HG03457 (cell line): ENCODE measurements at regions not wholly inside any gene's neighbourhood (a gene's known extent, or its start where the extent isn't known, plus 50 kb on each side); places are given as distances from the start of the nearest gene placed in this dataset.

Experiments
- ATAC-seq: cut with Tn5 transposase; IDR thresholded peaks from one replicate; pipeline ENCODE4 v1.9.1; 2021; ENCODE audit warnings: moderate number of reproducible peaks; ENCODE audit not compliant: unreplicated experiment

DNA sequence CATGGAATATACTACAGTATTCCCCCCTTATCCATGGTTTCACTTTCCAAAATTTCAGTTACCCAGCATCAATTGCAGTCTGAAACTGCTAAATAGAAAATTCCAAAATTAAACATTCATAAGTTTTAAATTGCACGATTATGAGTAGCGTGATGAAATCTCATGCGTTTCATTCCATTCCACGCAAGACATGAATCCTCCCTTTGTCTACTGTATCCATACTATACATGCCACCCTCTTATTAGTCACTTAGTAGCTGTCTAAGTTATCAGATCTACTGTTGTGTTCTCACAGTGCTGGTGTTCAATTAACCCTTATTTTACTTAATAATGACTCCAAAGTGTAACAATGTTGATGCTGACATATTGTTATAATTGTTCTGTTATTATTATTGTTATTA lies 261.2 kb upstream of the NDST4 start:
- ATAC-seq = no peak

- ATAC-seq = no peak
Observed at GRCh38 chr4:115370490-115370889, 257.1 kb upstream of the NDST4 start.

GRCh38 chr4:115370012-115370411 lies 256.6 kb upstream of the NDST4 start:
- ATAC-seq = no peak

GRCh38 chr4:115366390-115366789 lies 253.0 kb upstream of the NDST4 start:
- ATAC-seq = no peak

GRCh38 chr4:115365185-115365584 lies 251.8 kb upstream of the NDST4 start:
- ATAC-seq = no peak

GRCh38 chr4:115361781-115362180 lies 248.4 kb upstream of the NDST4 start:
- no peak for ATAC-seq

DNA sequence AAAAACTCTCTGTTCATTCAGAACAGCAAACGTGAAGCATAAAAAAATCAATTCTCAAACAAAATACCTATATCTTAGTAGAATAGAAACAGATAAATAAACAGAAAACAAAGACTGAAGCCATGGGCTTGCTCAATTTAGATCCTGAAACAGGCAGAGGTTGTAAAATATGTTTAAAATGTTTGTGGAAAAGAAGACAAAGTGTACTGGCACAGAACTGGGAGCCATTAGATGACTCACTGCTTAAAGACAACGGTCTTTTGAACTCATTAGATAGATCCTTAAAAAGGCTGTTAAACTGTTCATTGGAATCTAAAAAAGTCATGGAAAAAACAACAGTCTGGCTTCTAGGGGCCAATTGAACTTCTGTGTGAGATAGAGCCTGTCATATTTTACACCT lies 247.0 kb upstream of the NDST4 start:
- no peak for ATAC-seq

GRCh38 chr4:115357776-115358175 lies 244.4 kb upstream of the NDST4 start:
- no peak for ATAC-seq

- ATAC-seq = no peak
Observed at GRCh38 chr4:115356176-115356575, 242.8 kb upstream of the NDST4 start.

DNA sequence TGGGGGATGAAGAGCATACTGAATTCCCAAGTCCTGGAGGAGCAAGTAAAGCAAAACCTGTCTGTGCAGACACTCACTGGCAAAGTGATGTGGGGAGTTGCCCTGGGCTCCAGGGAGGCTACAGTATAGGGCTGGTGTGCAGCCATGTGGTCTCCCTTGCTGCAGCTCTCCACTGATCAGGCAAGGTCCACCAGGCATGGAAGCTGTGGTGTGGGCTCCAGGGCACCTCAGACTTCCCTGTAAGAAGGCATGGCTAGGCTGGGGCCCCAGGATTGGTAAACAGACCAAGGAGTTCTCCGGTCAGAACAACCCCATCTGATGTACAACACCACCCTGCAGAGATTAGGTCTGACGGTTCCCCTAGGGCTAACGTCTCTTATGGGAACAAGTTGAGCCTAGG lies 241.9 kb upstream of the NDST4 start:
- no peak for ATAC-seq

- no peak for ATAC-seq
Observed at GRCh38 chr4:115353370-115353769, 239.9 kb upstream of the NDST4 start.

DNA sequence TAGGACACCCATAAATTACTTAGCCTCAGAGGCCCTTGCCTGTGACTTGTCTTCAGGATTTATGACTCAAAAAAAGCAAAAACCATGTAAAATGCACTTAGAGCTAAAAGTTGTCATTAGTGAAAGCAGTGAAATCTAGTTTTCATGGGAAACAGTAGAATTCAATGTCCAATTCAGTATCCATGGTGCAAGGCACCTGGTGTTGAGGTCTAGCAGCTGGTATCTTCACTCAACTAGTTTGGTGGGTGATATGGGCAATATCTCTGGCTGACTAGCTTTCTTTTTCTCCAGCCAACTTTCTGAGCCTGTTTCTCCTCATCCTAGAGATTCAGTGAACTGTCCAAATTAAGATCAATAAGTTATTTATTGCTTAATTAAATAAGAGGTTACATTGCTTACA lies 229.8 kb upstream of the NDST4 start:
- ATAC-seq = no peak

DNA sequence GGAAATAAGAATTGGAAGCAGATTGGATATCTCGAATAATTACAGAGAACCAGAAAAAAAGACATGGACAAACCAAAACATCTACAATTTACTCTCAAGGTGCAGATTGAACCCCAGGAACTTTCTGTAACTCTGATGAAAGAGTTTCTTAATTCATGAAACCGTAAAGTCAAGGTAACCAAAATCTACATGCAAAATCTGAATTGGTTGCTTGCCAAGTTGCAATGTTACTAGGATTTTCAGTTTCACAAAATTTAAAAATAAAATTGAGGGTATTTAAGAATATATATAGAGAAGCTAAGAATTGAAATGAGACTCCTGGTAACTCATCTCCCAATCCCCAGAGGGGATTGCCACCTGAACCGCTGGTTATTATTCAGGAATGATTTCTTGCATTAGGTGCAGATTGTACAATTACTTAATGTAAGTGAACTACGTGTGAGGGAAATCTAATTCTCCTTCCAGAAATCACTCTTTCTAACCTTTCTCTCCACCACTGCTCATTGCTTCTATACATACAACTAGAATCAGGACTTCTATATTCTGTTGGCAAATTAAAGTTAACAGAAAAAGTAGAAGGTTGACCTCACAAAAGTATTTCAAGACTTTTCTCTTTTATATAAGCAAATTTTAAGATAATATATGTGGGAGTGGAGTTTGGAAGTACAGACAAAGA lies 221.5 kb upstream of the NDST4 start:
- peak; percentile 62 for ATAC-seq

GRCh38 chr4:115332078-115332477 lies 218.7 kb upstream of the NDST4 start:
- ATAC-seq = no peak

DNA sequence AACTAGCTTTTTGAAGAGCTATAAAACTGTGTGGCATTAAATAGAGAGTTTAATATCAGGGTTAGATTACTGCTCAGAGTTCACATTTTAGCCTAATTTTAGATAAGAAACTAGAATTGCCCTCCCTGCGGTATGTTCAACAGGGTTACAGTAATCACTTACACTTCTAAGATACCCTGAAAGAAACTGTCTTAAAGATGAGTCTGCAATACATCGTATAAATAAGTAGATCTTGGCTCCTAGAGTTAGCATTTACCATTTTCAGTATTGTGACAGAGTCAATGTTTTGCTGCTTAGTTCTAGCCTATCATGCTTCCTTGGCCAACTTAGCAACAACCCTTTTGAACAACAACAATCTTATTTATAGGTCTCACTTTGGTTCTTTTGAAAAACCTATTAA lies 217.8 kb upstream of the NDST4 start:
- ATAC-seq = no peak

DNA sequence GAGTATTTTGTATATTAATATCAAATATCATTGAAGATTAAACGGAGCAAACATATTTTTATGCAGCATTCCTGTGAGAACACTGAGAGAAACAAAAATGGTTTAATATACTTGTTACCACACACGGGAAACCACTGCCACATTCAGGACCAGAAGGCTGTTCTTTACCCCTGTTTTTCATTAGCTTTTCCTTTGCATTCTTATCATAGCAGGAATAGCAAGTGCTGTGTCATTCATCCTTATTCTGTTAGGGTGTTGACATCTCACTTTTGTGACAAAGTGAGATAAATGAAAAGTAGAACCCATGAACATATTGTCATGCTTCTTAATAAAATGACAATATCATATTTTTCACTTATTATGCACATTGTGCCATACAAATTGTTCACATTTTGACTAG lies 212.4 kb upstream of the NDST4 start:
- ATAC-seq = no peak

- ATAC-seq = no peak
Observed at GRCh38 chr4:115323106-115323707, 209.8 kb upstream of the NDST4 start.

GRCh38 chr4:115315182-115315581 lies 201.8 kb upstream of the NDST4 start:
- ATAC-seq = no peak

- no peak for ATAC-seq
Observed at GRCh38 chr4:115310641-115311040, 197.2 kb upstream of the NDST4 start.

- ATAC-seq = no peak
Observed at GRCh38 chr4:115294717-115295116, 181.3 kb upstream of the NDST4 start.

DNA sequence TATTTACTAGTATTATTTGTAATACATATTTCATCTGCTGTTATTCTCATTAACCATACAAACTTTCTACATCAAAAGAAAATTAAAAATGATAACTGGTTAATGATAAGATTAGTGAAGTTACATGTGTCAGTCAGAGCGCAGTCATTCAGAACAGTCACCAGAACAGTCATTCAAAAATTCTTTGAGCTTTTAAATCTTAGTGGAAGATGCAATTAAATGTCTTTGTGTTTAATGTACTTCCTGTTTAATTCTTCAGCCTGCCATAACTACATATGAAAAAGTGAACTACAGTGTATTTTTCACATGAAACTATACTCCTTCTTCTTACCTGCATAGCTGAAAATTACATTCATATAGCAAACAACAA lies 179.7 kb upstream of the NDST4 start:
- no peak for ATAC-seq

DNA sequence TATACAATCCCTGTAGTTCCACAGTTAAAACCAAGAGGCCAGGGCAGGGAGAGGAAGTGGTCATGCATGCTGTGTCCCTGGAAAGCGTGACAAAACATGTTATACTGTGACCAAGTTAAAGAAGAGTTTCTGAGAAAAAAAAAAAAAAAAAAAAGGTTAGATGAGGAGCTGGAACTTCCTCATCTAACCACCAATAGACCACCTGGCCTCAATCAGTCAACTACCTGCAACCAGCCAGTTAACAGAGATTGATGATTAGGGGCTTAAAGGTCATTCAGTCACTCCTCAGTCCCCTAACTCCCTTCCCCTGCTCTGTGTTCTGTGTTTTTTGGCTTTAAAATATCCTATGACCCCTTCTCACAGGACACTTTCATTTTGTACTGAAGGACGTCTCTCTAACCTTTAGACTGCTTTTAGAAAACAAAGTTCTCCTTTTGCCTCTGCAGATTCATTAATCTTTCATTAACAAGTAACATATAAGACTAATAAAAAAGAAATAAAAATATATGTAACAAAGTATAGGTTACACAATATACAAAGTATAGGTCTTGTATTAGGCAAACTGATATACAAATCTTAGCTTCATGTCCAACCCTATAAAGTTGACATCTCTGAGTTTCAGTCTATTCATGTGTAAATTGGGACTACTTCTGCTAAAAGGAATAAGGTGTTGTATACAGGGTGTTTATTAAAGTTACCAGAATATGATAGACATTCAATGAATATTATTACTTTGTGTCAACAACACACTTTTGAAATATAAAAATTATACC lies 179.1 kb upstream of the NDST4 start:
- peak; percentile 75 for ATAC-seq
